GM12878 (cell line): ENCODE measurements at regions not wholly inside any gene's neighbourhood (a gene's known extent, or its start where the extent isn't known, plus 50 kb on each side); places are given as distances from the start of the nearest gene placed in this dataset.

Experiments used
- CTCF ChIP-seq, 3 experiments: IDR thresholded peaks in 2 of 3; conservative IDR thresholded peaks in 1 of 3; 2 replicates each; pipeline ENCODE4 v1.5.1; 2011; ENCODE audit warnings: low read depth in 3 of 3, low read length in 3 of 3, mild to moderate bottlenecking in 3 of 3, control low read depth in 2 of 3, moderate library complexity in 2 of 3, inconsistent platforms in 1 of 3, mixed read lengths in 1 of 3; ENCODE audit not compliant: control insufficient read depth in 2 of 3, insufficient read depth in 1 of 3; ENCODE audit errors: extremely low read depth in 1 of 3
- EED ChIP-seq: sonication (generic); IDR thresholded peaks from 2 replicates; pipeline ENCODE4 v1.6.1; 2016; ENCODE audit warnings: antibody characterized with exemption, low read depth
- ELK1 ChIP-seq: IDR thresholded peaks from 2 replicates; pipeline ENCODE4 v1.6.1; 2012; ENCODE audit warnings: low read depth, low read length, improper control_type of control experiment
- EZH2 ChIP-seq: IDR thresholded peaks from 2 replicates; pipeline ENCODE4 v1.6.1; 2012; ENCODE audit warnings: low read depth, mild to moderate bottlenecking, control low read depth, inconsistent platforms, low read length, borderline replicate concordance; ENCODE audit not compliant: control insufficient read depth
- FOXM1 ChIP-seq: IDR thresholded peaks from 2 replicates; pipeline ENCODE4 v1.6.1; 2012; ENCODE audit warnings: low read depth, mild to moderate bottlenecking, inconsistent platforms, low read length, moderate library complexity
- HDAC2 ChIP-seq: fragments of 200-600 bp; sonication (generic); IDR thresholded peaks from 2 replicates; pipeline ENCODE4 v1.6.1; 2017
- JUND ChIP-seq: IDR thresholded peaks from 2 replicates; pipeline ENCODE4 v1.6.1; 2012; ENCODE audit warnings: low read depth, mild to moderate bottlenecking, low read length, improper control_type of control experiment, moderate library complexity
- NFYB ChIP-seq: IDR thresholded peaks from 2 replicates; pipeline ENCODE4 v1.6.1; 2011; ENCODE audit warnings: low read depth, mild to moderate bottlenecking, low read length, improper control_type of control experiment, moderate library complexity; ENCODE audit not compliant: insufficient read depth
- NRF1 ChIP-seq: conservative IDR thresholded peaks from 2 replicates; pipeline ENCODE4 v1.6.1; 2011; ENCODE audit warnings: mild to moderate bottlenecking, low read depth, low read length, improper control_type of control experiment
- POLR2A ChIP-seq: IDR thresholded peaks from 2 replicates; pipeline ENCODE4 v1.6.1; 2011; ENCODE audit warnings: low read depth, mild to moderate bottlenecking, low read length
- RCOR1 ChIP-seq: conservative IDR thresholded peaks from 2 replicates; pipeline ENCODE4 v1.6.1; 2012; ENCODE audit warnings: low read depth, low read length, improper control_type of control experiment
- TARDBP ChIP-seq: IDR thresholded peaks from 2 replicates; pipeline ENCODE4 v1.6.1; 2016; ENCODE audit warnings: borderline replicate concordance

- TF ChIP-seq NFYB (no peak), RCOR1 (no peak), CTCF (IDR thresholded peaks at IDR 0.05 in 2 of 3, conservative IDR thresholded peaks at IDR 0.05 in 1 of 3; ENCODE audit: control insufficient read depth in 2 of 3, extremely low read depth in 1 of 3, insufficient read depth in 1 of 3, low read depth in 3 of 3, low read length in 3 of 3) (no peak), JUND (no peak), ELK1 (no peak), TARDBP (no peak), POLR2A (no peak), EZH2 (no peak), NRF1 (no peak), HDAC2 (no peak), FOXM1 (no peak), EED (no peak)
Observed at GRCh38 chr17:71098071-71098470, 928.7 kb downstream of the KCNJ2 start.
